ENCODE measurements at regions not wholly inside any gene's neighbourhood (a gene's known extent, or its start where the extent isn't known, plus 50 kb on each side); places are given as distances from the start of the nearest gene placed in this dataset.
A peak's percentile ranks its signal among the peaks of the same experiment; 100 is the strongest.

- DNase-seq (ENCODE audit: low spot score) = no peak
Observed at GRCh38 chr11:33557201-33557600, 143.4 kb downstream of the C11orf91 start.

GRCh38 chr11:33554219-33554618 is 146.4 kb downstream of the C11orf91 start:
- no peak for DNase-seq (ENCODE audit: low spot score)

GRCh38 chr11:33553486-33553885 is 147.1 kb downstream of the C11orf91 start:
- DNase-seq (ENCODE audit: low spot score) = no peak

GRCh38 chr11:33552756-33553155 is 147.9 kb downstream of the C11orf91 start:
- DNase-seq (ENCODE audit: low spot score) = no peak

- DNase-seq (ENCODE audit: low spot score) = no peak
Observed at GRCh38 chr11:33551051-33551450, 149.6 kb downstream of the C11orf91 start.

DNA sequence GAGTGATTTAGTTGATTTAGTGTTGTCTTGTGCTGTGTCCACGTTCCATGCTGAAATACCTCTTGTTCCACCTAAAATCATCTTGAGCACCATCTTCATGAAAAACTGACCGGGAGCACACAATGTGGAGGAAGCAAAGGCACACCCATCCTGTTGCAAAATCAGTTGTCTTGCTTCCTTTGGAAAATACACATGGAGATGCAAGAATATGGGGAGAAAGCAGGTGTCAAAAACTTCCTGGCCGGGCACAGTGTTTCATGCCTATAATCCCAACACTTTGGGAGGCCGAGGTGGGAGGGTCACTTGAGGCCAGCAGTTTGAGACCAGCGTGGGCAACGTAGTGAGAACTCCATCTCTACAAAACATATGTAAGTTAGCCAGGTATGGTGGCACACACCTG is 151.1 kb downstream of the C11orf91 start:
- DNase-seq (ENCODE audit: low spot score) = no peak

GRCh38 chr11:33545931-33546330 is 154.7 kb downstream of the C11orf91 start:
- no peak for DNase-seq (ENCODE audit: low spot score)

DNA sequence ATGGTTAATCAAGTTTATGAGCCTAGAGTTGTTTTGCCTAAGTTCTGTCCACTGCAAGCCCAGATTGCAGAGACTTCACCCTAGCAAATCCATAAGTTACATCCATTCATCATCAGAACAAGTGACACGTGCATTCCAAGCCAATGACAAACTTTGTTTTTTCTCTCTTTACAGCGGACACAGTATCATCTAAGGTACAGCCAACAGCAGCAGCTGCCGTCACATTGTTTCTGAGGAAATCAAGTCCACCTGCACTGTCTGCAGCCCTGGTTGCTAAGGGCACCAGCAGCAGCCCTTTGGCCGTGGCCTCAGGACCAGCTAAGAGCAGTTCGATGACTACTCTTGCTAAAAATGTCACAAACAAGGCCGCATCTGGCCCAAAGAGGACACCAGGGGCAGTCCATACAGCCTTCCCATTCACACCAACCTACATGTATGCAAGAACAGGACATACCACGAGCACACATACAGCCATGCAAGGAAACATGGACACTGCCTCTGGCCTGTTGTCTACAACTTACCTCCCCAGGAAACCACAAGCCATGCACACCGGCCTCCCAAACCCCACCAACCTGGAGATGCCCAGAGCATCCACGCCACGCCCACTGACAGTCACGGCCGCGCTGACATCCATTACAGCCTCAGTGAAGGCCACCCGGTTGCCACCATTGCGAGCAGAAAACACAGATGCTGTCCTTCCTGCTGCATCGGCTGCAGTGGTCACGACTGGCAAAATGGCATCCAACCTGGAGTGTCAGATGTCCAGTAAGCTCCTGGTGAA is 155.8 kb downstream of the C11orf91 start:
- no peak for DNase-seq (ENCODE audit: low spot score)

DNA sequence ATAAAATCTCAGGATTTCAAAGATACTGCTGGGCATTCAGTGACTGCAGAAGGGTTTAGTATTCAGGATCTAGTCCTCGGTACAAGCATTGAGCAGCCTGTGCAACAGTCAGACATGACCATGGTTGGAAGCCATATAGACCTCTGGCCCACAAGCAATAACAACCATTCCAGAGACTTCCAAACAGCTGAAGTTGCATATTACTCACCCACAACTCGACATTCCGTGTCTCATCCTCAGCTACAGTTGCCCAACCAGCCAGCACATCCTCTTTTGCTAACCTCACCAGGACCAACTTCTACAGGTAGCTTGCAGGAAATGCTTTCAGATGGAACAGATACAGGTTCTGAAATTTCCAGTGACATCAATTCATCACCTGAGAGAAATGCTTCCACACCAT is 156.8 kb downstream of the C11orf91 start:
- no peak for DNase-seq (ENCODE audit: low spot score)

- DNase-seq (ENCODE audit: low spot score) = peak; percentile 63
Observed at GRCh38 chr11:33542921-33543320, 157.7 kb downstream of the C11orf91 start.

GRCh38 chr11:33540946-33541915 is 159.4 kb downstream of the C11orf91 start:
- no peak for DNase-seq (ENCODE audit: low spot score)

GRCh38 chr11:33540427-33540826 is 160.2 kb downstream of the C11orf91 start:
- DNase-seq (ENCODE audit: low spot score) = no peak

- DNase-seq (ENCODE audit: low spot score) = no peak
Observed at GRCh38 chr11:33539751-33540150, 160.9 kb downstream of the C11orf91 start.

GRCh38 chr11:33538726-33539125 is 161.9 kb downstream of the C11orf91 start:
- DNase-seq (ENCODE audit: low spot score) = no peak

- no peak for DNase-seq (ENCODE audit: low spot score)
Observed at GRCh38 chr11:33536178-33536577, 164.4 kb downstream of the C11orf91 start.

GRCh38 chr11:33534575-33534974 is 166.1 kb downstream of the C11orf91 start:
- no peak for DNase-seq (ENCODE audit: low spot score)

GRCh38 chr11:33533386-33534052 is 167.1 kb downstream of the C11orf91 start:
- DNase-seq (ENCODE audit: low spot score) = no peak

- DNase-seq (ENCODE audit: low spot score) = no peak
Observed at GRCh38 chr11:33532720-33533385, 167.8 kb downstream of the C11orf91 start.

DNA sequence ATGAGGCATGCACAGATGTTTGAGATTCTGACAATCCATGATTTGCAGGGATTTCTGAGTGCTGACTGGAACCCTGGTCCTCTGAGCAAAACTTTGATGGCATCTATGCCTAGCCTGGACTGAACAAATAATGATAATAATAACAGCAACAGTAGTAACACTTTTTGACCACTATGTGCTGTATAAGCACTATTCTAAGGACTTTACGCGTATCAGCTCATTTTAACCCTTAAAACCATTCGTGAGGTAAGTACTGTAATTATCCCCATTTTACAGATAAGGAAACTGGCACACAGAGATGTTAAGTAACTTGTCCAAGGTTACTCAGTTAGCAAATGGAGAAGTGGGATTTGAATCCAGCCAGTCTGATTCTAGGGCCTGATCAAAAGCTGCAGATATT is 168.4 kb downstream of the C11orf91 start:
- DNase-seq (ENCODE audit: low spot score) = no peak

DNA sequence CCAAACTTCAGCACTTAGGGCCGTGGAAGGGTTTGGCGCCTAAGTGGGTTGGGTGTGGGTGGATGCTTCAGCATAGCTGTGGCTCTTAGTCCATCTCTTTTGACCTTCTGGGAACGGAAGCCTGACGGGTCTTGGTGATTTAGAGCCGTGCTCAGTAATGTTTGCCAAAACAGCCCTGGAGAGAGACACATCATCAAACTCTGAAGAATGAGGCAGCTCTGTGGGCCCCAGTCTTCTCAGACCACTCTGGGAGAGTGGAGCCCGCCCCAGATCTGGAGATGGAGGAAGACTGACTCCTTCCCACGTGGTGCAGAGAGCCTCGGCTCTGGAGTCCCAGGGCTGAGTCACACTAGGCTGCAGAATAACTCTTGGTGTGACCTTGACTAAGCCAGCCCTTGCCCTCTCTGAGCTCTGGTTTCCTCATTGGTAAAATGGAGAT is 168.9 kb downstream of the C11orf91 start:
- DNase-seq (ENCODE audit: low spot score) = no peak

- DNase-seq (ENCODE audit: low spot score) = no peak
Observed at GRCh38 chr11:33530815-33531214, 169.8 kb downstream of the C11orf91 start.

DNA sequence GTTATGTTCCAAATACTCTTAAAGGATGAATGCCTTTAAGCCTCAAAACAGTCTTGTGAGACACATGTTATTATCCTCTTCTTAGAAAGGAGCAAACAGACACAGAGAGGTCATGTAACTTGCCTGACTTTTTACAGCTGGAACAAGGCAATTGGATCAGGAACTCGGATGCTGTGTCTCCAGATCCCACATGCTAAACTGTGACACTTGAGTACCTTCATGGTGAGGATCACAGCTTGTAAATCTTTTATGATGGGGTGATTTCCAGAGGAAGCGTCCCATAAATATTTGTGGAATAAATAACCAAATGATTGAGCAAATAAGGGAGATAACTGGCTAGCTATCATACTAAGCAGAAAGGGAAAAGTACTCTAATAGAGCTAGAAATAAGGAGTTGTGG is 171.2 kb downstream of the C11orf91 start:
- no peak for DNase-seq (ENCODE audit: low spot score)
